Caco-2 (cell line): ENCODE measurements at regions not wholly inside any gene's neighbourhood (a gene's known extent, or its start where the extent isn't known, plus 50 kb on each side); places are given as distances from the start of the nearest gene placed in this dataset.

Experiments
- BruUV-seq: library from RNA; stranded (reverse); fragments of 400-500 nt; replicated peaks from 2 replicates; lab custom pipeline; 2021; lab: Mats Ljungman, UMichigan
- CTCF ChIA-PET: fragments of 300-600 bp; sonication (Branson Sonifier 250); formaldehyde crosslinking; loops from one replicate; lab custom pipeline; 2022; ENCODE audit warnings: antibody characterized with exemption; lab: Charles Lee
- POLR2A ChIA-PET: fragments of 300-600 bp; sonication (Branson Sonifier 250); formaldehyde crosslinking; loops from one replicate; lab custom pipeline; 2022; ENCODE audit warnings: antibody characterized with exemption; lab: Charles Lee
- DNase-seq, 2 experiments: peaks; one replicate each; pipeline versions ENCODE4 v3.0.0 to v3.0.0-alpha.2; 2020 to 2022
- H3K27me3 ChIP-seq: replicated peaks from 2 replicates; pipeline ENCODE4 v1.6.0; 2011; ENCODE audit warnings: low read length; ENCODE audit not compliant: control insufficient read depth, insufficient read depth
- H3K36me3 ChIP-seq: 2 replicates; pipeline ENCODE4 v1.5.1; 2011; ENCODE audit warnings: low read length; ENCODE audit not compliant: control insufficient read depth, insufficient read depth
- H3K4me1 ChIP-seq: fragments of 250-450 bp; sonication (Bioruptor Pico); 2 replicates; pipeline ENCODE4 v1.5.1; 2020; ENCODE audit warnings: mild to moderate bottlenecking
- H3K4me3 ChIP-seq: 2 replicates; pipeline ENCODE4 v1.5.1; 2011; ENCODE audit warnings: low read depth, mild to moderate bottlenecking, control low read depth, low read length
- H3K9me3 ChIP-seq: fragments of 250-450 bp; sonication (Bioruptor Pico); 2 replicates; pipeline ENCODE4 v1.5.1; 2020; ENCODE audit warnings: mild to moderate bottlenecking, moderate library complexity
- H3K27ac Mint-ChIP-seq: one replicate; pipeline ENCODE4 v1.8.0; 2022; ENCODE audit warnings: mixed read lengths; ENCODE audit not compliant: unreplicated experiment
- H3K27me3 Mint-ChIP-seq: one replicate; pipeline ENCODE4 v1.8.0; 2022; ENCODE audit warnings: mixed read lengths; ENCODE audit not compliant: insufficient read depth, unreplicated experiment
- H3K36me3 Mint-ChIP-seq: one replicate; pipeline ENCODE4 v1.8.0; 2022; ENCODE audit warnings: mild to moderate bottlenecking, mixed read lengths; ENCODE audit not compliant: insufficient read depth, unreplicated experiment
- H3K4me1 Mint-ChIP-seq: one replicate; pipeline ENCODE4 v1.8.0; 2022; ENCODE audit warnings: low read depth, mixed read lengths; ENCODE audit not compliant: unreplicated experiment
- H3K4me3 Mint-ChIP-seq: one replicate; pipeline ENCODE4 v1.8.0; 2022; ENCODE audit warnings: mild to moderate bottlenecking, moderate library complexity, mixed read lengths; ENCODE audit not compliant: unreplicated experiment
- H3K9me3 Mint-ChIP-seq: one replicate; pipeline ENCODE4 v1.8.0; 2022; ENCODE audit warnings: mixed read lengths; ENCODE audit not compliant: unreplicated experiment
- CTCF ChIP-seq, 2 experiments: fragments of 200-600 bp in 1 of 2; IDR thresholded peaks; 1 replicate in 1 of 2; 2 replicates in 1 of 2; pipeline versions ENCODE4 v1.5.1 to v1.8.0; 2011 to 2022; ENCODE audit warnings: antibody characterized with exemption in 1 of 2, control low read depth in 1 of 2, inconsistent platforms in 1 of 2, low read depth in 1 of 2, low read length in 1 of 2, mild to moderate bottlenecking in 1 of 2, moderate library complexity in 1 of 2; ENCODE audit not compliant: insufficient read depth in 1 of 2, severe bottlenecking in 1 of 2, unreplicated experiment in 1 of 2
- intact Hi-C: fragments of 100-400 bp; cut with micrococcal nuclease; formaldehyde crosslinking; loops from one replicate; pipeline ENCODE4 v1.10.0; 2022; ENCODE audit not compliant: unreplicated experiment

DNA sequence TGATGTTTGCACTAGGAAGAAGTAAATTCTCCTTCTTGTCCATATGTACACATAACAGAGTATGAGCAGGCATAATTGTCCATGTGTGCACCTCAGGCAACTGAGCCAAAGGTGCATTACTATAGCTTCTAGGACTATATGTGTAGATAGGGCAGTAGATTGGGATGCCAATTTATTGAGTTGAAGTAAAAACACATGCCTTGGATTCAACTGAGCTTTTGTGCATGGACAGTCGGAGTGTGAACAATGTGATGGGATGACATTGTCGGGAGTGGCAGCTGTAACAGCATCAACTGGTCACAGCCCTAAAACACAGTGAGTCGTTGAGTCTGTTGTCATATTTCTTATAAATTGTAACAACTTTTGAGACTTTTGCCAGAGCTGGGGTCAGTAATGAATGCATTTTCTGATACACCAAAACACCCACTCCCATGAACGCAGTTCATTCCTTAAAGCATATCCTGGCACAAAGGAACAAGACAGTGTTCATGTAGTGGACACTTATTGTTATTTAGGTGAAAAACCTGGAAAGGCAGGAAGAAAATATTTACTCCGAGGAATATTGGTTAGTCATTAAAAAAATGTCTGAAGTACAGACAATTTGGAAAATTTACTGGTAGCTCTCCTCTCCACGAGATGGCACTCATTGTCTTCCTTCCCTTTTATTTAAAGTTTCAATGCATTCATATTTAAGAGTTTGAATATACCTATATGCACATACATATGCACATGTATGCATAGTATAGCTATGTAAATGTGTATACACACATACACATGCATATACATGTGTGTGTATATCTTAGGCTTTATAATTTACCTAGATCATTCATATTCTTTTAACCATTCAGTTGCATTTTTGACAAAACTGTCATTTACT lies 302.0 kb upstream of the STXBP5 start:
- DNase-seq: peak in 1 of 2 experiments; percentile 5
- Histone ChIP-seq H3K4me3 (no peak overlapping the region), H3K27me3 (no peaks in the 10 kb centered on the region), H3K36me3 (no peaks in the 10 kb centered on the region), H3K4me1 (no peaks in the 10 kb centered on the region), H3K9me3 (no peaks in the 10 kb centered on the region)
- Mint-ChIP-seq H3K4me1 (no peaks in the 10 kb centered on the region), H3K9me3 (no peaks in the 10 kb centered on the region), H3K36me3 (no peaks in the 10 kb centered on the region), H3K27ac (no peak overlapping the region), H3K4me3 (no peak overlapping the region), H3K27me3 (no peaks in the 10 kb centered on the region)
- CTCF ChIA-PET: interaction anchor here (0.7 kb wide), 3 partner anchors 15 to 967 kb away, joined by 3 read pairs; no protein-coding TSS in a partner anchor
- TF ChIP-seq CTCF (IDR thresholded peaks at IDR 0.05; ENCODE audit: insufficient read depth in 1 of 2, low read depth in 1 of 2, low read length in 1 of 2, severe bottlenecking in 1 of 2, unreplicated experiment in 1 of 2): peak; percentile 33 to 35
- no TSS peak for BruUV-seq
- intact Hi-C loops: loop anchor here (1.0 to 2.0 kb wide), 4 partner anchors 301 to 481 kb away; no protein-coding TSS in a partner anchor
- POLR2A ChIA-PET: no interaction called here

- H3K4me1 ChIP-seq: no peaks in the 10 kb centered on the region
- Mint-ChIP-seq H3K4me3 (no peak overlapping the region), H3K9me3 (no peaks in the 10 kb centered on the region), H3K27ac (no peak overlapping the region), H3K27me3 (no peaks in the 10 kb centered on the region), H3K36me3 (no peaks in the 10 kb centered on the region), H3K4me1 (no peaks in the 10 kb centered on the region)
- H3K4me3 ChIP-seq: no peak overlapping the region
- intact Hi-C loops: loop anchor here (1.0 to 2.0 kb wide), 4 partner anchors 300 to 480 kb away; no protein-coding TSS in a partner anchor
- DNase-seq: no peak
- no TSS peak for BruUV-seq
- H3K36me3 ChIP-seq: no peaks in the 10 kb centered on the region
- H3K9me3 ChIP-seq: no peaks in the 10 kb centered on the region
- no peaks in the 10 kb centered on the region for H3K27me3 ChIP-seq
- POLR2A ChIA-PET: no interaction called here
- CTCF ChIA-PET: interaction anchor here (0.7 kb wide), 1 partner anchor 967 kb away, joined by 3 read pairs; no protein-coding TSS in a partner anchor
- TF ChIP-seq CTCF (IDR thresholded peaks at IDR 0.05; ENCODE audit: insufficient read depth in 1 of 2, low read depth in 1 of 2, low read length in 1 of 2, severe bottlenecking in 1 of 2, unreplicated experiment in 1 of 2): no peak
These were observed 301.4 kb upstream of the STXBP5 start for GRCh38 chr6:146902846-146903245.

- no peaks in the 10 kb centered on the region for H3K4me1 Mint-ChIP-seq
- H3K36me3 ChIP-seq: no peaks in the 10 kb centered on the region
- no peaks in the 10 kb centered on the region for H3K27me3 ChIP-seq
- BruUV-seq: no TSS peak
- CTCF ChIA-PET: no interaction called here
- no peaks in the 10 kb centered on the region for H3K36me3 Mint-ChIP-seq
- H3K4me3 ChIP-seq: no peak overlapping the region
- POLR2A ChIA-PET: no interaction called here
- no peak overlapping the region for H3K27ac Mint-ChIP-seq
- H3K9me3 ChIP-seq: no peaks in the 10 kb centered on the region
- H3K4me1 ChIP-seq: no peaks in the 10 kb centered on the region
- DNase-seq: no peak
- H3K9me3 Mint-ChIP-seq: no peaks in the 10 kb centered on the region
- H3K4me3 Mint-ChIP-seq: no peak overlapping the region
- intact Hi-C loops: loop anchor here (2.0 kb wide), 2 partner anchors 299 to 479 kb away; no protein-coding TSS in a partner anchor
- H3K27me3 Mint-ChIP-seq: no peaks in the 10 kb centered on the region
- TF ChIP-seq CTCF (IDR thresholded peaks at IDR 0.05; ENCODE audit: insufficient read depth in 1 of 2, low read depth in 1 of 2, low read length in 1 of 2, severe bottlenecking in 1 of 2, unreplicated experiment in 1 of 2): no peak
These were observed 300.8 kb upstream of the STXBP5 start for GRCh38 chr6:146903451-146903850.
